ENCODE measurements at regions not wholly inside any gene's neighbourhood (a gene's known extent, or its start where the extent isn't known, plus 50 kb on each side); places are given as distances from the start of the nearest gene placed in this dataset.

DNA sequence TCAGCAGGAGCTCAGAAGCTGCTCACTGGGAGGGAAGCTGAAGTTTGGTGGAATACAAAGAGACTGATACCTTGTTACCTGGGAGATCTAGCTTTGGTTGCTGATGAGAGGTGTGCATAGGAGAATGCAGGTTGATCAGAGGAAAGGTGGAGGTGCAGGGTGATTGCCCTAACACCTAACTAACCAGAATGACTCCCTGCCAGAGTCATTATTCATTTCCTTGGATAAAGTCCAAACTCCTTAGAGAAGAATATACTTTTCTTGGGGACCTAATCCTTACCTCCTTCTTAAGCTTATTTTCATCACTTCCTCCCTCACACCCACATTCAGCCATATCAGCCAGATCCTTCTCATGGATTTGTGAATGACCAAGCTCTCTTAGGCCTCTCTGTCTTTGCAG is 814.2 kb upstream of the TENM4 start:
- no peak for DNase-seq (ENCODE audit: low spot score)
- TF ChIP-seq, protein P1, sequence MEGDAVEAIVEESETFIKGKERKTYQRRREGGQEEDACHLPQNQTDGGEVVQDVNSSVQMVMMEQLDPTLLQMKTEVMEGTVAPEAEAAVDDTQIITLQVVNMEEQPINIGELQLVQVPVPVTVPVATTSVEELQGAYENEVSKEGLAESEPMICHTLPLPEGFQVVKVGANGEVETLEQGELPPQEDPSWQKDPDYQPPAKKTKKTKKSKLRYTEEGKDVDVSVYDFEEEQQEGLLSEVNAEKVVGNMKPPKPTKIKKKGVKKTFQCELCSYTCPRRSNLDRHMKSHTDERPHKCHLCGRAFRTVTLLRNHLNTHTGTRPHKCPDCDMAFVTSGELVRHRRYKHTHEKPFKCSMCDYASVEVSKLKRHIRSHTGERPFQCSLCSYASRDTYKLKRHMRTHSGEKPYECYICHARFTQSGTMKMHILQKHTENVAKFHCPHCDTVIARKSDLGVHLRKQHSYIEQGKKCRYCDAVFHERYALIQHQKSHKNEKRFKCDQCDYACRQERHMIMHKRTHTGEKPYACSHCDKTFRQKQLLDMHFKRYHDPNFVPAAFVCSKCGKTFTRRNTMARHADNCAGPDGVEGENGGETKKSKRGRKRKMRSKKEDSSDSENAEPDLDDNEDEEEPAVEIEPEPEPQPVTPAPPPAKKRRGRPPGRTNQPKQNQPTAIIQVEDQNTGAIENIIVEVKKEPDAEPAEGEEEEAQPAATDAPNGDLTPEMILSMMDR (IDR thresholded peaks at IDR 0.05; ENCODE audit: extremely low read depth, insufficient read depth, missing control alignments), result no peak
- in situ Hi-C loops (cut with MboI; ENCODE audit: low pct_unique_long_range_greater_than_20kb, low sequenced_read_pairs, unreplicated experiment), result no loop called here

DNA sequence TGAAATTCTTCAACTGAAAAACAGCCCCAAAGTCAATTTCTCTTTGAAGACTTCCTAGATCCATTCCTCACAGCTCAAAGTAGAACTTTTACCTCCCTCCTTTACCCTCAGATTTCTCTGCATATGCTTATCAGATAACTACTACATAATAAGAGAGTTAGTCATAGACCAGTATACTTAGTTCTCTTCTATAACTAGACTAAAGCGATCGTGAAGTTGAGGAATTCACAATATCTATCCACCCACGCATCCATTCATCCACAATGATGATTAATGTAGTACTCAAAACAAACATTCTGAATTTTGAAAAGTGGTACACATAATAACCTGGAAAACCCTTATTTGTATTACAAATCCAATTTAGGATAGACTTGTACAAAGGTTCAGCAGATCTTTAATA is 800.9 kb upstream of the TENM4 start:
- in situ Hi-C loops (cut with MboI; ENCODE audit: low pct_unique_long_range_greater_than_20kb, low sequenced_read_pairs, unreplicated experiment), result no loop called here
- TF ChIP-seq, protein P1 (IDR thresholded peaks at IDR 0.05; ENCODE audit: extremely low read depth, insufficient read depth, missing control alignments), result no peak
- no peak for DNase-seq (ENCODE audit: low spot score)

DNA sequence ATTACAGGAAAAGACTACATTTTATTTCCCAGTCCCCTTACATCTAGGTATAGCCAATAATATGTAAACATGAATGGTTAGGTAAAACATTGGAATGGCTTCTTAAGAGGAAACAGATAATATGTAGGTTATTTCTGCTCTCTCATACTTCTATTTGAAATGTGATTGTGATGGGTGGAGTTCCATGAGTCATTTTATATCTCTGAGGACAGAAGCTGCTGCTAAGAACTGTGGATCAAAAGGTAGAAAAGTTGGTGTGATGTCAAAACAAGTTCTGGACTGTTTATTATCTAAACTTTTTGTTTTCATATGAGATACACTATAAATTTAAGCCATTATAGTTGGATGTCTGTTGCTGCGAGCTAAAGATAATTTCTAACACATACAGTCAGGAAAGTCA is 799.4 kb upstream of the TENM4 start:
- TF ChIP-seq, protein P1 (IDR thresholded peaks at IDR 0.05; ENCODE audit: extremely low read depth, insufficient read depth, missing control alignments), result no peak
- no peak for DNase-seq (ENCODE audit: low spot score)
- in situ Hi-C loops (cut with MboI; ENCODE audit: low pct_unique_long_range_greater_than_20kb, low sequenced_read_pairs, unreplicated experiment), result no loop called here

DNA sequence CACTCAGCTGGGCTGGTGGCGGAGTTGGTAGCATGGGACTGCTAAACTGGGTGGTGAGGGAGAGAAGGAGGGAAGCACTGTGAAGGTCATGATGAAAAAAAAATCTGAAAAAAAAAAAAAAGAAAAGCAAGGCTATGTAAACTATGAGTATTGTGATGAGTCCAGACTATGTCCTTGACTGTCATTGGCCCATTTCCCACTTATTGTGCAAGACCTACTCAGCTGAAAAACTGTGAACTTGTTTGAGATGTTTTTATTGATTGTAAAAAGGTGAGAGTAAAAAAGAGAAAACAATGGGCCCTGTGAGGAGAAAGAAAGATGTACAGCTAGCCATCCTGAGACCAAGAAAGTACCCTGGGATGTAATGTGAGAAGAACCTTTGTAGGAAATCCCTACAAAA is 798.4 kb upstream of the TENM4 start:
- in situ Hi-C loops (cut with MboI; ENCODE audit: low pct_unique_long_range_greater_than_20kb, low sequenced_read_pairs, unreplicated experiment), result no loop called here
- no peak for DNase-seq (ENCODE audit: low spot score)
- TF ChIP-seq, protein P1 (IDR thresholded peaks at IDR 0.05; ENCODE audit: extremely low read depth, insufficient read depth, missing control alignments), result no peak

DNA sequence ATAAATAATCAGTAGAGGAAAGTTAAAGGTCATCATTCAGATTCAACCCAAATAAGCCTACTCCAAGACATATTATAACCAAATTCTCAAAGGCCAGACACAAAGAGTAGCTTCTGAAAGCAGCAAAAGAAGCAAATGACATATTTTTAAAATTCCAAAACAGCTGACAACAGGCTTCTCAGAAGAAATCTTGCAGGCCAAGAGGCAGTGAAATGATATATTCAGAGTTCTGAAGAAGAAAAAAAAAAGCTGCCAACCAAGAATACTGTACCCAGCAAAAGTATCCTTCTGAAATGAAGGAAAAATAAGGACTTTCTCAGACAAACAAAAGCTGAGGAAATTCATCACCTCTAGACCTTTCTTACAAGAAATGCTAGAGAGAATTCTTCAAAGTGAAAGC is 787.1 kb upstream of the TENM4 start:
- no peak for DNase-seq (ENCODE audit: low spot score)
- in situ Hi-C loops (cut with MboI; ENCODE audit: low pct_unique_long_range_greater_than_20kb, low sequenced_read_pairs, unreplicated experiment), result no loop called here
- TF ChIP-seq, protein P1 (IDR thresholded peaks at IDR 0.05; ENCODE audit: extremely low read depth, insufficient read depth, missing control alignments), result no peak

DNA sequence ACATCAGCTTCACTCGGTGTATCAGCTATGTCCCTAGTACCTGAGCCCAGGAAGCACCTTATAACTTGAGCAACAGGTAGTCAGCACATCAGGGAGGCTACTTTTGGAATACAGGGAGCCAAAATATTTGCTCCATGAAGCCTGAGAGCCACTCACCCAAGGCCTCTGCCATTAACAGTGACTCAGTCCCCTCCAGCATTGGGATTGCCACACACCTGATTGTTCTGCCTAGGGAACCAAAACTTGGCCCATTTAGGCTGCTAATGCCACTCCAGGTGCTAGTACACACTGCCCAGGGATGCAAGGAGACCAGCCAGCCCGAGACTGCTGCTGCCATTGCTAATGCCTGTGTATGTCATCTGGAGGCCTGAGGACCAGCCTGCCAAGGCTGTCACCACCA is 773.6 kb upstream of the TENM4 start:
- DNase-seq (ENCODE audit: low spot score), result no peak
- TF ChIP-seq, protein P1 (IDR thresholded peaks at IDR 0.05; ENCODE audit: extremely low read depth, insufficient read depth, missing control alignments), result no peak
- in situ Hi-C loops (cut with MboI; ENCODE audit: low pct_unique_long_range_greater_than_20kb, low sequenced_read_pairs, unreplicated experiment), result no loop called here

DNA sequence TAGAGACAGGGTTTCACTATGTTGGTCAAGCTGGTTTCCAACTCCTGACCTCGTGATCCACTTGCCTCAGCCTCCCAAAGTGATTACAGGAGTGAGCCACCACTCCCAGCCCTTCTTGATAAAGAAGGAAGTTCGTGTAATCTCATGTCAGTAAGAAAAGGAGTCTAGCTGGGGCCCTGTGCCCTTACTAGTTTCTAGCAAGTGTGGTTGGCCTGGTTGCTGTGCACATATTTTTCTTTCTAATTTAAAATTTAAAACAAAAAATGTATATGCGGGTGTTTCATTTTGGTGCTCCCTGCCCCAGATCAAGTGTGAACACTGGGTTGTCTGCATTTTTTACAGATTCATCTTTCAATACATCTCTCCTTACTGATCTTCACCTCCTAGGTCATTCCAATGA is 770.8 kb upstream of the TENM4 start:
- DNase-seq (ENCODE audit: low spot score), result no peak
- in situ Hi-C loops (cut with MboI; ENCODE audit: low pct_unique_long_range_greater_than_20kb, low sequenced_read_pairs, unreplicated experiment), result no loop called here
- TF ChIP-seq, protein P1 (IDR thresholded peaks at IDR 0.05; ENCODE audit: extremely low read depth, insufficient read depth, missing control alignments), result no peak

All from GM13977 (cell line).